ENCODE measurements at regions not wholly inside any gene's neighbourhood (a gene's known extent, or its start where the extent isn't known, plus 50 kb on each side); places are given as distances from the start of the nearest gene placed in this dataset.

DNA sequence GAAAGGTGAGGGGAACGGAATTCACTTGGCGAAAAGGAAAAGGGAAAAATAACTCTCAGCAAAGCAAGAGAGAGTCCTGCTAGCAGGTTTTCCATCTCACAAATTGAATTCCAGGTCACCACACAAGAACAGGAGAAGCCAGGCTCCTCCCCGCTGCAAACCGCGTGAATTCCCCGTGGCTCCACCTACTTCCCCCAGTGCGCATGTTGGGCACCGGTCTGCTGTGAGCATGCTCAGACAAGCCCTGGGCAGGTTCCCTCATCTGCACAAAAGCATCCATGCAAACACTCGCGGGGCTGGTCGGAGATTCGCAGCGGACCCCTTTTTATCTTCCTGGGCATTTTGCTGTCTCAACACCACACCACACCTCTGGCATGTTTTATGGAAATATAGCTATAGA lies 58.5 kb upstream of the S1PR3 start:
- TF ChIP-seq, protein P1, sequence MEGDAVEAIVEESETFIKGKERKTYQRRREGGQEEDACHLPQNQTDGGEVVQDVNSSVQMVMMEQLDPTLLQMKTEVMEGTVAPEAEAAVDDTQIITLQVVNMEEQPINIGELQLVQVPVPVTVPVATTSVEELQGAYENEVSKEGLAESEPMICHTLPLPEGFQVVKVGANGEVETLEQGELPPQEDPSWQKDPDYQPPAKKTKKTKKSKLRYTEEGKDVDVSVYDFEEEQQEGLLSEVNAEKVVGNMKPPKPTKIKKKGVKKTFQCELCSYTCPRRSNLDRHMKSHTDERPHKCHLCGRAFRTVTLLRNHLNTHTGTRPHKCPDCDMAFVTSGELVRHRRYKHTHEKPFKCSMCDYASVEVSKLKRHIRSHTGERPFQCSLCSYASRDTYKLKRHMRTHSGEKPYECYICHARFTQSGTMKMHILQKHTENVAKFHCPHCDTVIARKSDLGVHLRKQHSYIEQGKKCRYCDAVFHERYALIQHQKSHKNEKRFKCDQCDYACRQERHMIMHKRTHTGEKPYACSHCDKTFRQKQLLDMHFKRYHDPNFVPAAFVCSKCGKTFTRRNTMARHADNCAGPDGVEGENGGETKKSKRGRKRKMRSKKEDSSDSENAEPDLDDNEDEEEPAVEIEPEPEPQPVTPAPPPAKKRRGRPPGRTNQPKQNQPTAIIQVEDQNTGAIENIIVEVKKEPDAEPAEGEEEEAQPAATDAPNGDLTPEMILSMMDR (IDR thresholded peaks at IDR 0.05): no peak
- TF ChIP-seq ZFX (IDR thresholded peaks at IDR 0.05; ENCODE audit: borderline replicate concordance): no peak

Data from 22Rv1 (cell line).